ENCODE measurements at regions not wholly inside any gene's neighbourhood (a gene's known extent, or its start where the extent isn't known, plus 50 kb on each side); places are given as distances from the start of the nearest gene placed in this dataset.

GRCh38 chr9:20238921-20239320 is 383.4 kb downstream of the MLLT3 start:
- no peaks in the 10 kb centered on the region for H3K9me3 ChIP-seq (replicated peaks; ENCODE audit: control insufficient read depth, insufficient read depth, low read depth, low read length)
- no peak overlapping the region for H3K27ac ChIP-seq (ENCODE audit: extremely low read depth, low read depth, low read length)
- H3K27me3 ChIP-seq (ENCODE audit: control insufficient read depth in 2 of 2, insufficient read depth in 2 of 2, low read length in 2 of 2): no peaks in the 10 kb centered on the region
- ChIA-PET CTCF (ENCODE audit: low intra/inter-chr PET ratio) (no interaction called here), POLR2A (no interaction called here)
- no peak for FAIRE-seq
- intact Hi-C loops (cut with micrococcal nuclease): no loop called here
- H3K4me1 ChIP-seq (replicated peaks in 1 of 2; ENCODE audit: control insufficient read depth in 2 of 2, insufficient read depth in 2 of 2, low read length in 2 of 2): no peaks in the 10 kb centered on the region
- no peaks in the 10 kb centered on the region for H4K20me1 ChIP-seq (replicated peaks; ENCODE audit: control insufficient read depth, insufficient read depth, low read length)
- ATAC-seq: no peak
- BruUV-seq (replicated peaks): no TSS peak
- H3K4me3 ChIP-seq: no peak overlapping the region
- no peaks in the 10 kb centered on the region for H3K36me3 ChIP-seq (ENCODE audit: control insufficient read depth, insufficient read depth, low read length)
- in situ Hi-C loops (cut with MboI): no loop called here
- no peak overlapping the region for H2AFZ ChIP-seq (ENCODE audit: low read depth, low read length)
- no peak overlapping the region for H3K4me2 ChIP-seq (ENCODE audit: insufficient read depth, low read length)
- H3K79me2 ChIP-seq (ENCODE audit: control insufficient read depth, insufficient read depth, low read length): no peaks in the 10 kb centered on the region
- H3K9me1 ChIP-seq (ENCODE audit: control insufficient read depth, insufficient read depth, low read length): no peaks in the 10 kb centered on the region
- no peak overlapping the region for H3K9ac ChIP-seq (ENCODE audit: insufficient read depth in 1 of 2, low read depth in 2 of 2, low read length in 2 of 2)
- no peak for DNase-seq (ENCODE audit: extremely low read depth in 1 of 4, low spot score in 3 of 4)
- 0% methylated on average over 1 of the region's 1 CpG for WGBS (ENCODE audit: insufficient coverage, low coverage, missing lambda C conversion rate)
- TF ChIP-seq CREB3 (tag; conservative IDR thresholded peaks at IDR 0.05; ENCODE audit: low read depth): no peak
- no peak for TF ChIP-seq ESRRA (IDR thresholded peaks at IDR 0.05; ENCODE audit: borderline replicate concordance, low read depth)
- TF ChIP-seq ZNF175 (CRISPR knock-in tag; IDR thresholded peaks at IDR 0.05; ENCODE audit: low read depth): no peak
- no peak for TF ChIP-seq MGA (IDR thresholded peaks at IDR 0.05)
- TF ChIP-seq SIX5 (IDR thresholded peaks at IDR 0.05; ENCODE audit: borderline replicate concordance in 1 of 2, insufficient read depth in 1 of 2, low read depth in 1 of 2, low read length in 2 of 2): no peak
